ENCODE measurements at regions not wholly inside any gene's neighbourhood (a gene's known extent, or its start where the extent isn't known, plus 50 kb on each side); places are given as distances from the start of the nearest gene placed in this dataset.

DNA sequence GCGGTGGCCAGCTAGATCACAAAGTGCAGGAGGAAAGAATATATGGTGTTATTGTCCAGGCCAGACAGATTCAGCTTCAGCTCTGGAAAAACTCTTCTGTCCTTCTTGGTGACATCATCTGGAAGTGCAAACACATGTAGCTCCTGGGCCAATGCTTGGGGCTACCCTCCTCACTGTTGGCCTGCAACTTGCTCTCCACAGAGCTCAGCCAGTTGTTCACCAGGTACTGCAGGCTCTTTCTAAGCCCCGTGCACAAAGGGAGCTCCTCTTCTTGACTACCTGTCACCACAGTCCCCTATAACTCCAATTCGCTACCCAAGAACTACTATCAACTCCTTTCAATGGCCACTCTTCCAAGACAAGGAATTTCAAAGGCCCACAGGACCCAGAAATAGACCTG lies 1175.9 kb upstream of the CDH9 start:
- DNase-seq: no peak

DNA sequence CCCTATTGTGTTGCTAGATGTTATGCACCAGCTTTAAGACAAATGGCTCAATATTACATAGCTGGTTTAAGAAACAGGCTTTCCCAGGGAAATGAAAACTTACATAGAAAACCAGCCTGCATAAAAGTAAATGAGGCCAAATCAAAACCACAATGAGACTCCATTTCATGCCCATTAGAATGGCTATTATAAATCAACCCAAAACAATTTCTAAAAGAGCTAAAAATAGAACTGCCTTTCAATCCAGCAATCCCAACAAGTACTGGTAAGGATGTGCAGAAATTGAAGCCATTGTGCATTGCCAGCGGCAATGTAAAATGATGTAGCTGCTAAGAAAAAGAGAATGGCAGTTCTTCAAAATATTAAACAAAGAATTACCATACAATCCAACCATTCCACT lies 1170.0 kb upstream of the CDH9 start:
- DNase-seq: no peak

DNA sequence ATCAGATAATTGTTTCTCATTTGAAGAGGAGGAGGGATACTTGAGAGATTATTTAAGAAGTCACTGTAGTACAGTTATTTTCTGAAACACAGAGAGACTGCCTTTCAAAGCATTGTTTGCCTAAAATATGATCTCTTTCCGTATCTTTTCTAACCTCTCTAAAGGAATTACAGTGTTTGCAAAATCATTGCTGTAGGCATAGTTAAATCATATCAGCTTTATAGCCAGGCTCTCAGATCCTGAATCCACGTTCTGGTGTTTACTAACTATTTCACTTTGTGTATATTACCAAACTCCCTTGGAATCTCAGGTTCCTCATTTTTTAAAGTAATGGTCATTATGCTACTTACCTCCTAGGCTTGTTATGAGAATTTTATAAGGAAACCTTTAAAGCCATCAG lies 1151.6 kb upstream of the CDH9 start:
- no peak for DNase-seq

DNA sequence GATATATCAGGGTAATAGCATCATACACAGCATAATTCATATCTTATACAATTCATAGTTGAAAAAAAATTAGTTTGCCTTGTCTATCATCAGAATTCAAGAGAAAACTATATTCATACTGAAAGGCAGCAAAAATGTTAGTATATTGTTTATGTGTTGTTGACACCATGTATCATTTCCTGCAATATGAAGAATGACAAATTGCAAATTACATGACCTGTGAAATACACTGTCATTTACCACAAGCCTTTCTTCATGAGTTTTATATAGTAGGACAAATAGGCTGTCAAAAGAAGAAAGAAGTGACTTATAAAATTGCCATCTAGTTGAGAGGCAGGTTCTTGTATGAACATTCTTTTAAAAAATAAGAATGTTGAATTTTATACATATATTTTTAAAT lies 1136.3 kb upstream of the CDH9 start:
- no peak for DNase-seq

DNA sequence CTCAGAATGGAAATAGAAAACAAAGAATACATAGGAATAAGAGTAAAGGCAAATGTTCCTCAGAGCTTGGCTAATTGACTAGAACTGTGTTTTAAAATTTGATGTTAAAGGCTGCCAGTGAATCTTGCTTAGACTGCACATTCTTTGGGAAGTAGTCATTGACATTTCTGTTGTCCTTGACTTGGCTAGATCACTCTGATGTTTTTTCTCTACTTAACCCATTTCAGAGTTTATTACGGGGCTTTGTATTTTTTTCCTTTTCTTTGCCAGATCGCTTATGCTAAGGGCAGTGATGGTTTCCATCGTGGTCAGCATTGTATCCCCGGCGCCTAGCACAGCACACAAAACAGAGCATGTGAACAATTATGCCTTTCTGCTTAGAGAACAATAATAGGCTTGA lies 1126.7 kb upstream of the CDH9 start:
- no peak for DNase-seq

DNA sequence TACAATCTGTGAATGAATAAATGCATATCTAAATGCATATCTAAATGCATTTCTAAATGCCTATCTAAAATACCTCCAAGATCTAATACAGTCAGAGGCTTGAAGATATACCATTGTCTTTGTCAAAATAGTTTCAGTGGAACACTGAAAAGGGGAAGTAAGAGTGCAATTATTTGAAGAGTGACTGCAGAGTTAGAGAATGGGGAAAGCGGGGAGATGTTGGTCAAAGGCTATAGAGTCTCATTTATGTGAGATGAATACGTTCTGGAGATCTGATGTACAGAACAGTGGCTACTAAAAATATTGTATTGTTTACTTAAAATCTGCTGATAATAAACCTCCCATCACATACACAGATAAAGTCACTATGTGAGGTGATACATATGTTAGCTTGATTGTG lies 1126.2 kb upstream of the CDH9 start:
- no peak for DNase-seq

DNA sequence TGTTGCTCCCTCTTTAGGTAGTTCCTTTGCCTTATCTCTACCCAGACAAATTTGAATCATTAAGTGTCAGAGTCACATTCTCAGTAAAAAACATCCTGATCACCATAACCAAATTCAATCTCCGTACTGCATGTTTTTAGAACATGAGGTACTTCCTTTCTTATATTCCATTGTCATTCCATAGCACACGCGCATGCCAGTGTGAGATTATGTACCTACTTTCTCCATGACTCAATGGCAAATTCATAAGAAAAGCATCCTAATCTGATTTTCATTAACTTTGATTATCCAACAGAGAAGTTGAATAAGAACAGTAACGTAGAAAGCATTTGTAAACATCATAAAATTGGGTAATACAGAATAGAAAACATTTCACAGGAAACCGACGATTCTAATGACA lies 1118.6 kb upstream of the CDH9 start:
- DNase-seq: no peak

DNA sequence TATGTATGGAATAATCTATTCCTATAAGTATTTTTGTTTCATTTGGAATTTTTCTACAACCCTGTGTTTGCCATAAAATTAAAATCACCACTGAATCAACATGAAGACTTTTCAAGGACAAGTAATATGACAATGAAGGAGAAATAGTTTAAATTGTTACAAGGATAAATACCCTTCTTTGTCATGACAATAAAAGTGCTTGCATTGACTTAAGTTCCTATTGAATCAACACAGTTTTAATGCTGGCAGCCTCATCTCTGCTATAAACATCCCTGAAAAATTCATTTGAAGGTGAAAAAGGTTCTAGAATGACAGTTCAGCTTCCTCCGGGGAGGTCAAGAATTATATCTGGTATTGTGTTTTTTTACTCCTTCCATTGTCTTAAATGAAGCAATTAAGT lies 1105.1 kb upstream of the CDH9 start:
- no peak for DNase-seq

DNA sequence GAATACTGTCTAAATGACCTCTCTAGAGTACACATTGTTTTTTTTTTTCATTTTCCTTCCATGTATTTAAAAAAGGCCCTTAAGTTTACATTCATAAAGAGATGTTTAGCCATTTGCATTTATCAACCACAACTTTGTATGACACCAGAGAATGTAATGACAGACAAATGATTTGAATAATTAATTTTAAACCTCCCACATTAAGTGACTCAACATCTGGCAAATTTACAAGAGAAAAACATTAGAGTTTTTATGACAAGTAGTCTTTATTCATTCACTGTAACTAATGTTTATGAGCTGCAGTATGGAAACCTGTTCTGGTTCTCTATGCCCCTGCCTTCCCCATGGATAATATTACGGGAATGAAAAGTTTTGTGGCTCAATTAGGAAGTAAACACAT lies 1093.8 kb upstream of the CDH9 start:
- no peak for DNase-seq

DNA sequence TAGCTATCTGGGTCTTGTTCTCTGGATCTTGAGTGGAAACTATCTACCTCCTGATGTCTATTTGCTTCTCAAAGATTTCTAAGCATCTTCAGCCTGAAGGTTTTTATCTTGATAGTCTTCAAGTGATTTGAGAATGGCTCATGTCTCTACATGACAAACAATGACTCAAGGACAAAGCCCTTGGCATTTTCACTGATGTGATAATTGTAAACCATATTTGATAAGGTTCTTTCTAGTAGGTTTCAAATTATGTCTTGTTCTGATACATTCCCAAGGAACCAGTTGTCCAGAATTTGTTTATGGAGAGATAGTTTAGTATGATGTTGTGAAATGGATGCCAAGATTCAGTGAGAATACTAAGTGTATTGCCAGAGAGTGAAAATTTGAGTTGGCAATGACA lies 1079.3 kb upstream of the CDH9 start:
- DNase-seq: no peak

DNA sequence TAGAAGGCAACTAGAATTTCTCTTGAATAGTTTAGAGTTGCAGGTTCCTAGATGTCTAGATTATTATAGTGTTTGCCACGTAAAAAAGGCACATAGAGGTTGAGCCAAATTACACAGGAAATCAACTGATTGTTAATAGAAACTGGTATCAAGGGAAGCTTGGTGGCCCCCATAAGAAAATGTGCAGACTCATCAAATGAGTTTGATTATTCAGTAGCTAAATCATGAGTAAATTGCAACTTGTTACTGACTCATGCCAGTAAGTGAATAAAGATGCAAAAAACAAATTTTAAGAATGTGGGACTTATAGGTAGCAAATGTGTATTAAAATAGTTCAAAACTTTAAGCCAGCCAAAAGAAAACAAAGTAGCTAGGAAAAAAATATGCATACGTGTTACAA lies 1078.9 kb upstream of the CDH9 start:
- DNase-seq: no peak

DNA sequence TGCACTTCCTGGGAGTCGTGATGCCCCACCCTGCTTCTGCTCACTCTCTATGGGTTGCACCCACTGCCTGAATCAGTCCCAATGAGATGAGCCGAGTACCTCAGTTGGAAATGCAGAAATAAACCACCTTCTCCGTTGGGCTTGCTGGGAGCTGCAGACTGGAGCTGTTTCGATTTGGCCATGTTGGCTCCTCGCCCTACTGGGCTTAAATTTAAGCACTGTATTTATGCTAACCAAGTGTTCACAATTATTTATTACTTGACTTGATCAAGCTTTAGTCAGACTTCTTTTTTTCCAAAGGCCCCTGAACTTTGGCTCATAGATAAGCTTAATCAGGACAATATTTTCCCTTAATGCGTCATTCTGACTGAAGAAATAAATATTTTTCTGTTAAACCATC lies 1072.4 kb upstream of the CDH9 start:
- no peak for DNase-seq

DNA sequence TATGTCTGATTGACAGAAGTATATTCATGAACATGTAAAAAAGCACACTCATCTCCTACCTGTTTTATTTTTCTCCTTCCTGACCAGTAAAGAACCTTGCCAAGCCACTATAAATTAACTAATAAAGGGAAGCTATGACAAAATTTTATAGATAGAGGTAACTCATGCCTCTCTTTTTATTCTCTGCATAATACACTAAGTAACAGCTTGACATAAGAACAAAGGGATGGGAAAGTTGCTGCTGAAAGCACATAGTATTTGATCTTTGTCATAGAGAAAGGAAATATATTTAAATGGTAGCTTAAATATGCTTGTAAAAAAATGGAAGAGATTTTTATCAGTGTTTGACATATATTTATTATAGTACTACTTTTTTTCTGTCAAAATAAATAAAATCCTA lies 1065.7 kb upstream of the CDH9 start:
- DNase-seq: no peak

DNA sequence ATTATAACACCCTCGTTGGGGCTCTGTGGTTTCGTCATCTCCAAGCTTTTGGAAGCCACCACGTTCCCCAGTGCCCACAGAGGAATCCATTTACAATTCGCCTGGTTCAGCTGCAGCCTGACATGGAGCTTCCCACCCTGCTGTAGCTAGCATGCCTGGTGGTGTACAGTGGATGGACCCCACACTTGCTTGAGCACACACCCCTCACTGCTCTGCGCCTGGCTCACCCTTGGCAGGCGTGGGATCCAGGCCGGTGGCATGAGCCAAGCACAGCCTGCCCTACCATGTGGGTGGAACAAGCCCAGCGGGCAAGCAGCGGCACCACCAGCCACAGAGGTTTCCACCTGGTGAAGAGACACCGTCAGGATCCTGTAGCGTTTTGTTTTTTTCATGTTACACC lies 1045.7 kb upstream of the CDH9 start:
- DNase-seq: no peak

DNA sequence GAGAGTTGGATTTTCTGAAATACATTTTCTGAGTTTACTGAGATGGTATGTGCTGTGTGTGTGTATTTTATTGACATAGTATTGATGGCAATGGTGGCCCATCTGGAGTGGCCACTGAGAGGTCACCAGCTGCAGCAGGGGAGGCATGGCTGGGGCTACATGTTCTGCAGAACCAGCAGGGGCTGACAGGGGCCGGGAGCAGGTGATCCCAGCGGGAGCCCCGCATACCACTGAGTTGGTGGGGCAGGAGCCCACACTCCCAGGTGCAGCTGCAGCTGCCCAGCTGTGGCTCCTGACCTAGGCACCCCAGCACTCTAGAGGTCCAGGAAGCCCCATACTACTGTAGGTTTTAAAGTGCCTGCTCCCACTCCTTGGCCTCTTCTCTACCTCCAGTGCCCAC lies 1044.2 kb upstream of the CDH9 start:
- DNase-seq: no peak

DNA sequence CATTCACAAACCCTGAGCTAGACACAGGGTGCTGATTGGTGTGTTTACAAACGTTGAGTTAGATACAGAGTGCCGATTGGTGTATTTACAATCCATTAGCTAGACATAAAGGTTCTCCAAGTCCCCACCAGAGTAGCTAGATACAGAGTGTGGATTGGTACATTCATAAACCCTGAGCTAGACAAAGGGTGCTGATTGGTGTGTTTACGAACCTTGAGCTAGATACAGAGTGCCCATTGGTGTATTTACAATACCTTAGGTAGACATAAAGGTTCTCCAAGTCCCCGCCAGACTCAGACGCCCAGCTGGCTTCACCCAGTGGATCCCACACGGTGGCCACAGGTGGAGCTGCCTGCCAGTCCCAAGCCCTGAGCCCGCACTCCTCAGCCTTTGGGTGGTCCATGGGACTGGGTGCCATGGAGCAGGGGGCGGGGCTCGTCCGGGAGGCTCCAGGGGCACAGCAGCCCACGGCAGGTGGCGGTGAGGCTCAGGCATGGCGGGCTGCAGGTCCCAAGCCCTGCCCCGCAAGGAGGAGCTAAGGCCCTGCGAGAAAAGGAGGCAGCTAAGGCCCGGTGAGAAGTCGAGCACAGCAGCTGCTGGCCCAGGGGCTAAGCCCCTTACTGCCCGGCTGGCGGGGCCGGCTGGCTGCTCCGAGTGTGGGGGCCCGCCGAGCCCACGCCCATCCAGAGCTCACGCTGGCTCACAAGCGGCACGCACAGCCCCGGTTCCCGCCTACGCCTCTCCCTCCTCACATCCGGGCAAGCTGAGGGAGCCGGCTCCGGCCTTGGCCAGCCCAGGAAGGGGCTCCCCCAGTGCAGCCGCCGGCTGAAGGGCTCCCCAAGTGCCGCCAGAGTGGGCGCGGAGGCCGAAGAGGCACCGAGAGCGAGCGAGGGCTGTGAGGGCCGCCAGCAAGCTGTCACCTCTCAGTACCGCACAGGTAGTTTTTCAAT lies 1039.2 kb upstream of the CDH9 start:
- no peak for DNase-seq

DNA sequence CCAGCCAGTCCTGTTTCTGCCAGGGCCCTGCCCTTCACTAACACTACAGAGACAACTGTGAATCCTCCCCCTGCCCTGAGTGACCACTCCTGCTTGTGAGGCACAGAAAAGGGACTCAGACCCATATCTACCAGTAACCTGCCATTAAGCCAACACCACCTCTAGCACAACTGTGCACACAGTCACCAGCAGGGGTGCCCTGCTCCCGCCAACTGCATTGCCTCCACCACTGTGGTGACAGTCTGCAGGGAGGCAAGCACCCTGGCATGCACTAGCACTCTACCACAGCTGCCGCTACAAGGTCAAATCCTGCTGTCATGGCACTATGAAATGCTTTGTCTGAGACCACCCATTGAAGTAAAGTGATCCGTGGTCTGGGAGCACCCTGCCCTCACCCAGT lies 1028.5 kb upstream of the CDH9 start:
- no peak for DNase-seq

DNA sequence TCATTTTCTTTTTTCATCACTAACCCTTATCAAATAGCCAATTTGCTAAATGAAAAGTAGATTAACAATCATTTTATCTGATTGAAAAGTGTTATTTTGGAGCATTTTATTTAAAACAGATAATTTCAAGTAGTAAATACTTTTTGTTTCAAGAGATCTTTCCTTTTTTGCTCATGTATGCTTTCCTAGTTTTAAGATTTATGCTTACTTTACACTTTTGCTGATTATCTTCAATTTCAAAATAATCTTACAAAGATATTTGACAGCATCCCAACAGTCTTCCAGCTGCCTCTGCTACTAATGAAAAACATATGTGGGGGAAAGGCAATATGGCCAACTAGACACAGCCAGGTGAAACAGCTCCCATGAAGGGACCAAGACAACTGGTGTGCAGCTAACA lies 1027.3 kb upstream of the CDH9 start:
- no peak for DNase-seq

DNA sequence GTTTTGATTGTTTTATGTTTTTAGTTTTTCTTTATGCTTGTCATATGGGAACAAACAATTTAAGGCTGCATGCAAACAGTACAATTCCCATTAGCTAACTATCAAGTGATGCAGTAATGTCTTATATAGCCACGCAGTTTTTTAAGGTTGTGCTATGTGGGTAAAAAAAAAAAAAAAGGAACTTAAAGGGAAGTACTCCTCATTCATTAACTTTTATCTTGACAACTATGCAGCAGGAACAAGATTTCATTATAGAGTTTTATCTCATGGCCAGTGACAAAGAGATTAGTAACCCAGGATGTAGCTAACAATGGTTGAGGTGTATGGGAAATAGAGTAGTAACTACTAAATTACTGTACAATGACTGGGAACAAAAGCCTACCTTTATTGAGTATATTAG lies 1008.2 kb upstream of the CDH9 start:
- DNase-seq: no peak

DNA sequence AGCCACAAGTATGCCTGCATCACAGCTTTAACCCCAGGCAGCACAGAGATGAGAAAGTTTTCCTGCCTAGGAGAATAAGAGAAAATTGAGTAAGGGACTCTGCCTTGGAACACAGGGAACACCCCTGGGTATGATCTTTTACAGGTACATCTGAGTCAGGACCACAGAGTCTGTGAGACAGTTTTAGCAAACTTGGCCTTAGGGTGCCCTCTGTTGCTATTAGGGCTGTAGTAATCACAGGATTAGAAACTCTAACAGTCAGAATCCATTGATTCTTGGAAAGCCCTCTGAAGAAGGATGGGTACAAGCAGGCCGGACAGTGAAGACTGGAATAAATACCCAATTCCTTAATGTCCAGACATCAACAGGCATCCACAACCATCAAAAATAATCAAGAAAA lies 989.5 kb upstream of the CDH9 start:
- DNase-seq: no peak

DNA sequence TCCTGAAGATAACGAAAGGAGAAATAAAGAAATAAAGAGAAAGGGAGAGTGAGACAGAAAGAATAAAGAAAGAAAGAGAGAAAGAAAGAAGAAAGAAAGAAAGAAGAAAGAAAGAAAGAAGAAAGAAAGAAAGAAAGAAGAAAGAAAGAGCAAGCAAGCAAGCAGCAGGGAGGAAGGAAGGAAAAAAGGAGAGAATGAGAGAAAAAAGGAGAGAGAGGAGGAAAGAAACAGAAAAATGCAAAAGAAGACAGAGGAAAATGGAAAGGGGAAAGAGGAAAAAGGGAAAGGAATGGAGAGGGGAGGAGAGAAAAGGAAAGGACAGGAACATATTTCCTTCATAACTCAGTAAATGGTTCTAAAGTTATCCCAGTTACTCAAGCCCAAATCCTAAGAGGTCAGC lies 978.8 kb upstream of the CDH9 start:
- no peak for DNase-seq

DNA sequence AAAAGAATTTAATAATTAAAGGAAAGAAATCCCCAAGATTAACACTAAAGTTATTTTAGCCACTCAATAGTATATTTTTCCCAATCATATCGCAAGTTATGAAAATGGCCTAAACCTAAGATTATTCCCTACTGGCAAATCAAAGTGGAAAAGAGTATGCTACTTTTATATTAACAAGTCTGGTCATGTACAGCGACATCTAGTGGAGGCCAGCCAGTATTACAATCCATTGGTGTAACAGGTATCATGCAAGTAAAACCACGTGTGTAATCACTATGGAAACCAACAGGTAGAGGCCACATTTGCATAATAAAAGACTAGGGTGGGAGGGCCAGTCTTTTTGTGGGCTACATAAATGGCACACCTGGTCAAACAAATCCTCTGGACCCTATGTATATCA lies 976.4 kb upstream of the CDH9 start:
- DNase-seq: no peak

DNA sequence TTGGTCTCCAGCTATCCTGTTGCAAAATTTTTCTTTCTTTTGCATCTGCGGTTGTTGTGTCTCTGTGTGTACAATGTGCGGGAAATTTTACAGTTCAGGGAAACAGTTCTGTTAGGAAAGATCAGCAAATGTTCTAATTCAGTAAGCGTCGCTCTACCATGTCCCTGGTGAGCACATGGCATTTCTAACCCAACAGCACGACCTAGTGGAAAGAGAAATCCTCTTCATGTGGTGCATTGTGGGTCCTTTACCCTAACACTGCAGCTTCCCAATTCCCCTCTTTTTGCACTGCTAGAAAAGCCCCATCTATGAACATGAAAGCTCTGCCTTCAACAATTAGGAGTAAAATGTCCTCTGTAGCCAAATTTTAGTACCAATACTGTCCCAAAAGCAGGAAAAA lies 974.2 kb upstream of the CDH9 start:
- DNase-seq: no peak

DNA sequence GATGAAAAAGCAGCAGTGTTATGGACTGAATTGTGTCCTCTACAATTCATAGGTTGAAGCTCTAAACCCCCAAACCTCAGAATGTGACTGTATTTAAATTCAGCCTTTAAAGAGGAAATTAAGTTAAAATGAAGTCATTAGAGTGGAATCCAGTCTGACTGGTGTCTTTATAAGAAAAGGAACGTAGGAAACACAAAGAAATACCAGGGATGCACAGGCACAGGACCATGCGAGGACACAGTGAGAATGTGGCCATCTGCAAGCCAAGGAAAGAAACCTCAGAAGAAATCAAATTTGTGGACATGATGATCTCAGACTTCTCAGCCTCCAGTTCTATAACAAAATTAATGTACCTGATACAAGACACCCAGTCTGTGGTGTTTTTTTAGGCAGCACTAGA lies 971.2 kb upstream of the CDH9 start:
- DNase-seq: no peak

DNA sequence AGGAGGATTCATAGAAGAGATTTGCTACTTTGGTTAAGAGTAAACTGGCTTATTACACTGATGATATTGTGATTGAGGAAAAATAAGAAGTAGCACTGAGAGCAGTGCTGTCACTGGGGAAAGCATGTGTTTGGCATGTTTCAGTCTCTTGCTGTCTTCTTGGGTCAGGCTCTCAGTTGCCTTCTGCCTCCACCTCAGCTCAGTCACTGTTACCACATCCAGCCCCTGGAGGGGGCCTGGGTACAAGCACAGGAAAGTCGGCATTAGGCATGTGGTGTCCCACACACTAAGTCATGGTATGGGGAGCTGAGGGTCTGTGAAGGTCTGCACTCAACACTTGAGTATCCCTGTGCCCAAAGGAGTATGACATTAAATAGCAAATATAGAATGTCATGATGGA lies 958.3 kb upstream of the CDH9 start:
- DNase-seq: no peak
